HG02884 (cell line): ENCODE measurements at regions not wholly inside any gene's neighbourhood (a gene's known extent, or its start where the extent isn't known, plus 50 kb on each side); places are given as distances from the start of the nearest gene placed in this dataset.
"Not testable (repeated sequence)": the region's sequence is repeated elsewhere in the genome, so short reads cannot be mapped to it uniquely, and the experiment has no call there.

Experiments used
- ATAC-seq: cut with Tn5 transposase; IDR thresholded peaks from one replicate; pipeline ENCODE4 v1.9.1; 2021; ENCODE audit warnings: mild to moderate bottlenecking, moderate library complexity; ENCODE audit not compliant: unreplicated experiment

GRCh38 chr14:27338012-27338411 is 740.2 kb upstream of the NOVA1 start:
- no peak for ATAC-seq

- ATAC-seq, result not testable (repeated sequence)
Observed at GRCh38 chr14:27363036-27363435, 765.2 kb upstream of the NOVA1 start.

- no peak for ATAC-seq
Observed at GRCh38 chr14:27366596-27366995, 768.8 kb upstream of the NOVA1 start.

- no peak for ATAC-seq
Observed at GRCh38 chr14:27367345-27367744, 769.5 kb upstream of the NOVA1 start.

- ATAC-seq, result no peak
Observed at GRCh38 chr14:27370074-27370473, 772.2 kb upstream of the NOVA1 start.

GRCh38 chr14:27370775-27371174 is 772.9 kb upstream of the NOVA1 start:
- no peak for ATAC-seq

GRCh38 chr14:27371209-27371608 is 773.4 kb upstream of the NOVA1 start:
- ATAC-seq, result no peak

GRCh38 chr14:27371868-27372267 is 774.0 kb upstream of the NOVA1 start:
- no peak for ATAC-seq

GRCh38 chr14:27372771-27373170 is 774.9 kb upstream of the NOVA1 start:
- ATAC-seq, result no peak

- ATAC-seq, result no peak
Observed at GRCh38 chr14:27384124-27384523, 786.3 kb upstream of the NOVA1 start.

GRCh38 chr14:27386391-27386790 is 788.6 kb upstream of the NOVA1 start:
- ATAC-seq, result no peak

GRCh38 chr14:27387463-27387862 is 789.6 kb upstream of the NOVA1 start:
- no peak for ATAC-seq

GRCh38 chr14:27389402-27389801 is 791.6 kb upstream of the NOVA1 start:
- ATAC-seq, result no peak

- ATAC-seq, result no peak
Observed at GRCh38 chr14:27390155-27390554, 792.3 kb upstream of the NOVA1 start.

- ATAC-seq, result no peak
Observed at GRCh38 chr14:27391331-27391730, 793.5 kb upstream of the NOVA1 start.

GRCh38 chr14:27392153-27392552 is 794.3 kb upstream of the NOVA1 start:
- no peak for ATAC-seq

GRCh38 chr14:27409944-27410343 is 812.1 kb upstream of the NOVA1 start:
- ATAC-seq, result no peak

- ATAC-seq, result no peak
Observed at GRCh38 chr14:27410981-27411380, 813.1 kb upstream of the NOVA1 start.

GRCh38 chr14:27427796-27428195 is 830.0 kb upstream of the NOVA1 start:
- ATAC-seq, result no peak

GRCh38 chr14:27435923-27436670 is 838.3 kb upstream of the NOVA1 start:
- no peak for ATAC-seq

GRCh38 chr14:27484633-27485032 is 886.8 kb upstream of the NOVA1 start:
- no peak for ATAC-seq

- no peak for ATAC-seq
Observed at GRCh38 chr14:27485193-27485592, 887.4 kb upstream of the NOVA1 start.

GRCh38 chr14:27506272-27506671 is 908.4 kb upstream of the NOVA1 start:
- ATAC-seq, result no peak
